Colonic mucosa (tissue), 4 donors: ENCODE measurements at regions not wholly inside any gene's neighbourhood (a gene's known extent, or its start where the extent isn't known, plus 50 kb on each side); places are given as distances from the start of the nearest gene placed in this dataset.

Experiments used
- DNase-seq: peaks from one replicate; pipeline ENCODE4 v3.0.0-alpha.2; 2020
- H3K27ac ChIP-seq: fragments of 200-600 bp; one replicate; pipeline ENCODE4 v1.8.0; 2021
- H3K27me3 ChIP-seq: fragments of 200-600 bp; one replicate; pipeline ENCODE4 v1.8.0; 2021
- H3K36me3 ChIP-seq: fragments of 200-600 bp; one replicate; pipeline ENCODE4 v1.8.0; 2021
- H3K4me1 ChIP-seq: fragments of 200-600 bp; one replicate; pipeline ENCODE4 v1.8.0; 2021; ENCODE audit warnings: mild to moderate bottlenecking
- H3K4me3 ChIP-seq: fragments of 200-600 bp; one replicate; pipeline ENCODE4 v1.8.0; 2021
- H3K9ac ChIP-seq, 2 donors: one replicate each; pipeline ENCODE4 v1.7.0; 2013; ENCODE audit warnings: control low read depth in 2 of 2, low read depth in 2 of 2, low read length in 2 of 2
- H3K9me3 ChIP-seq: fragments of 200-600 bp; one replicate; pipeline ENCODE4 v1.8.0; 2021
- CTCF ChIP-seq: fragments of 200-600 bp; IDR thresholded peaks from one replicate; pipeline ENCODE4 v1.8.0; 2022; ENCODE audit warnings: antibody characterized with exemption, mild to moderate bottlenecking
- intact Hi-C: fragments of 100-400 bp; cut with DNase I; formaldehyde crosslinking; loops from one replicate; pipeline ENCODE4 v1.14.1; 2022
- donor health status: healthy.
- donor health status: DM: no; HTN: no; CAD: no.
- donor health status: DM: no; HTN: no; CAD: no.

GRCh38 chr18:78589916-78590437 is 389.6 kb upstream of the SALL3 start:
- Histone ChIP-seq H3K27me3 (no peaks in the 10 kb centered on the region), H3K4me3 (no peak overlapping the region), H3K9ac (no peak overlapping the region), H3K4me1 (no peaks in the 10 kb centered on the region), H3K27ac (no peak overlapping the region), H3K9me3 (no peaks in the 10 kb centered on the region), H3K36me3 (no peaks in the 10 kb centered on the region)
- no peak for TF ChIP-seq CTCF
- DNase-seq, result no peak
- intact Hi-C loops, result no loop called here

- Histone ChIP-seq H3K27me3 (no peaks in the 10 kb centered on the region), H3K4me1 (no peaks in the 10 kb centered on the region), H3K27ac (no peak overlapping the region), H3K9ac (no peak overlapping the region), H3K36me3 (no peaks in the 10 kb centered on the region), H3K9me3 (no peaks in the 10 kb centered on the region), H3K4me3 (no peak overlapping the region)
- TF ChIP-seq CTCF, result no peak
- intact Hi-C loops, result no loop called here
- no peak for DNase-seq
These were observed 384.2 kb upstream of the SALL3 start for GRCh38 chr18:78595453-78595852.

- Histone ChIP-seq H3K4me3 (no peak overlapping the region), H3K4me1 (no peaks in the 10 kb centered on the region), H3K9ac (no peak overlapping the region), H3K27me3 (no peaks in the 10 kb centered on the region), H3K9me3 (no peaks in the 10 kb centered on the region), H3K36me3 (no peaks in the 10 kb centered on the region), H3K27ac (no peak overlapping the region)
- no peak for TF ChIP-seq CTCF
- no peak for DNase-seq
- intact Hi-C loops, result no loop called here
These were observed 383.6 kb upstream of the SALL3 start for GRCh38 chr18:78595924-78596573.

GRCh38 chr18:78596794-78597345 is 382.7 kb upstream of the SALL3 start:
- no peak for TF ChIP-seq CTCF
- Histone ChIP-seq H3K9me3 (no peaks in the 10 kb centered on the region), H3K4me3 (no peak overlapping the region), H3K4me1 (no peaks in the 10 kb centered on the region), H3K36me3 (no peaks in the 10 kb centered on the region), H3K9ac (no peak overlapping the region), H3K27ac (no peak overlapping the region), H3K27me3 (no peaks in the 10 kb centered on the region)
- intact Hi-C loops, result no loop called here
- no peak for DNase-seq

- Histone ChIP-seq H3K4me1 (no peaks in the 10 kb centered on the region), H3K9ac (no peak overlapping the region), H3K36me3 (no peaks in the 10 kb centered on the region), H3K27me3 (no peaks in the 10 kb centered on the region), H3K27ac (no peak overlapping the region), H3K4me3 (no peak overlapping the region), H3K9me3 (no peaks in the 10 kb centered on the region)
- no peak for TF ChIP-seq CTCF
- DNase-seq, result no peak
- intact Hi-C loops, result no loop called here
These were observed 378.3 kb upstream of the SALL3 start for GRCh38 chr18:78601349-78601748.
